ENCODE measurements at regions not wholly inside any gene's neighbourhood (a gene's known extent, or its start where the extent isn't known, plus 50 kb on each side); places are given as distances from the start of the nearest gene placed in this dataset.
A peak's percentile ranks its signal among the peaks of the same experiment; 100 is the strongest.

DNA sequence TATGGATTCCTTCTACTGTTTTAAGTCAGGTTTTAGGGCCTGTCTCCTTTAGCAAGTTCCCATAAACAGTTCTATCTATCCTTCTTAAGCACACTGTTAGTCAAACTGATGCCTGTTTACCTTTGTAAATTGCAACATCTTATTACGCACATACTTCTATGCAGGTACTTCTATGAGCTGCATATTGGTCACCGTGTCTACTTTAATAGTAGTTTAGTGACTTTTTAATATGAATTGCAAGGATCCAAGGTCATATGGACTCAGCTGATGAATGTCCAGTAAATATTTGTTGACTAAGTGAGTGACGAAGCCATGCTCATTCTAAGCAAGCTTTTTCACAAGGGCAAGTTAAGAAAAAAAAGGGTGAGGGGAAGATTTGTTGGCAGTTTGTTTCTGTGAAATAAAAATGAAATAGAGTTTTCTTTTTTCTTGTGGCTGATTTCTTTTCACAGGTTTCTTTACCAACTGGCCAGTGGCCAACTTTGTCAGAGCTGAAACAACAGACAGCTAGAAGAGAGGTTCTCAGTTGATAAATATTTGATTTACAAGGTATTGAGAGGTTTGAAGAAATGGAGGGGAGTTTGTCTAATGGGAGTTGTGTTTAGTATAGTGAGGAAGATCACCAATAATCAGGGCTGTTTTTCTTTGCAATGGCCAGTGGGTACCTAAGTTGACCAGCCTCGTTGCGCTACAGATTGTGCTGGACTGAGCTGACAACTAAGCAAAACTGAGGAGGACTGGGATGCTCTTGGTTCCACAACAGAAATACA is 141.1 kb downstream of the SLC15A5 start:
- DNase-seq, result peak; percentile 4

DNA sequence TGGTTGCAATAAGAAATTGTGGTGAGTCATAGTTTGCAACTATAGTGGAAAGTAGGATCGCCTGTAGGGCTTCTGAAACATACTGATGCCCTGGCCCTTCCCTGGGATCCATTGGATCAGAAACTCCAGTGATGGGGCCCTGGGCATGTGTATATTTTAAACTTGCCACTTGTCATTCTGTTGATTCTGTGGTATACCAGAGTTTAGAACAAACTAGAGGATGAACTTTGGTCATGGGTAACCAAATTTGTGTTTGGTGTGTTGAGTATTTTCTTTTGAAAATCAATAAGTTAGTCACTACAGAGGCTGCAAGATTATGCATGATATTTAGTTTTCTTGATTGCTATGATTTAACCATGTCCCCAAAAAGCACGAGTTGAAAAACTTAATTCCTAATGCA is 142.2 kb downstream of the SLC15A5 start:
- DNase-seq, result no peak

DNA sequence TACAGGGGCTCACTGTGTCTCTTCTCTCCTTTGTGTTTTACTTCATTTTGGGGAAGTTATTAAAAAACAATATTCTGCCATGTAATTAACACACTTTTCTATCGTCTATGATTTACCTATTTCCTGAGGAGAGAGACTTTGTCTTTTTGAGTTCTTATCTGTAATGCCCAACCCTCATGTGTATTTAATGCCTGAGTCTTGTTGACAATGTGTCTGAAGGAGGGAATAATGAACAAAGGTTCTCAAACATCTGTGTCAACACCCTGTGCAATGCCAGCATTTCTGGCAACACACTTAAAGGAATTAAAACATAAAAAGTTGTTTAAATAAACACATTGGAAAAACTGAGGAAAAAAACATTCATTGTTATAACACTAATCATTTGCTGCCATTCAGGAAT is 147.1 kb downstream of the SLC15A5 start:
- DNase-seq, result peak; percentile 85

GRCh38 chr12:16121953-16122352 is 155.5 kb downstream of the SLC15A5 start:
- no peak for DNase-seq

DNA sequence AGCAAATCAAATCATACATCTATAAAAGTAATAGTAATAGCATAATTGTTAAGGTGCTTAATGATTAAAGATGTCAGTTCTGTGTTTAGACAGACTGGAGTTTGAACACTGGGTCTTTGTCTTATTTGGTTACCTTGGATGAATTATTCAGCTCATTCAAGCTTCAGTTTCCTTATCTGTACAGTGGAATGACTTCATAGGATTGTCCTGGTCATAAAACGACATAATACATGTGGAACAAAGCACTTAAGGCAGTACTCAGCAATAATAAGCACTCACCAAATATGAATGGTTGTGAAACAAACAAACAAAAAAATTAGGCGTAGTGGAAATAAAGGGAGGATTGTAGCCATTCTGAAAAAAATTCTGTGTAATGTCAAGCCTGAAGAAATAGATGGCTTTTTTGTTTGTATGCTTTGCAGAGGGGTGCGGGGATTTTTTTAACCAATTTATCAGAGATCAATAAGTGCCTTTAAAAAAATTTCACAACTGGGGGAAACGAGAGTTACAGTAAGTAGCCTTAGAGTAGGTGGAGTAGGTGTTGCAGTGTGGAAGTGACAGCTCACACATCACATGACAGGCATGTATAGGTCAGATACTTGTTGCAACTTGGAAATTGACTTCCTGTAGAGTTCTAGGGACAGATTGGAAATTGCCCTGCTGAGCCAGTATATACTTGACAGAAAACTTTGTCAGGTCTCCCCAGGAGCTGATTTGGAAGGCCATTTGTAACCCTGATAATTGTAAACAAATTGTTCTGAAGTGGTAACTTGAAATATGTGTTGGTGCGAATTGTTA is 157.7 kb downstream of the SLC15A5 start:
- DNase-seq, result peak; percentile 44

DNA sequence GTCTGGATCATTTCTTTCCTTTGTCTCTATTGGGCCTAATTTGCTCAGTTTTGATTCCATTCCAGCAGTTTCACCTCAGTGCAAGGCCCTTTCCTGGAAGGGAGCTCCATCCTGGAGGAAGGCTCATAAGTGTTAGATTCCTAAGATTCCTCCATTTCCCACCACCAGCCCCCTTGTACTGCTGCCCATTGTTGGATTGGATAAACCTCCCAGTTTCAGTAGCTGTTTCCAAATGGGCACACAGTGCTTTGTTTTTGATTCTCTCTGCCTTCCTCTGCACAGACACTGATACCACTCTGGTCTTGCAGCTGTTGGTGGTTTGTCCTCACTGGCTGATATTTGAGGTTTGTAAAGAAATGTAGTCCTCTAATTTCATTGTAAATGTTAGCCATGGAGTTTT is 158.9 kb downstream of the SLC15A5 start:
- no peak for DNase-seq

- peak; percentile 51 for DNase-seq
Observed at GRCh38 chr12:16112612-16113560, 164.6 kb downstream of the SLC15A5 start.

- DNase-seq, result no peak
Observed at GRCh38 chr12:16112130-16112529, 165.4 kb downstream of the SLC15A5 start.

DNA sequence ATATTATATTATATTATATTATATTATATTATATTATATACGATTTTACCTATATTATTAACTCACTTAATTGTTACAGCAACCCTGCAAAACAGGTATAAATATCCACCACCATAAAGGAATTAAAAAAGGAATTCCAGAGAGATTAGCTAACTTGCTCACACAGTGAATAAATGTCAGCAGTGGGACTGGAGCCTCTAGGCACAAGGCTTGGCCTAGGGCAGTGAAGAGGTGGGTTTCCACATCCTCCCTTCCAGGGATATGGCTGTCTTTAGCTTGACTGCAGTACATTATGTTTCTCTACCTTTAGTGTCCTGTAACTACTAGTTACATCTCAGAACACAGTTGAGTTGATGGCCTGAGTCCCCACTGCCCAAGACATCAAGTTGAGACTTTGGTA is 166.9 kb downstream of the SLC15A5 start:
- no peak for DNase-seq

- DNase-seq, result no peak
Observed at GRCh38 chr12:16103851-16104250, 173.6 kb downstream of the SLC15A5 start.

GRCh38 chr12:16100206-16100605 is 177.3 kb downstream of the SLC15A5 start:
- no peak for DNase-seq

- no peak for DNase-seq
Observed at GRCh38 chr12:16096273-16096849, 181.1 kb downstream of the SLC15A5 start.

DNA sequence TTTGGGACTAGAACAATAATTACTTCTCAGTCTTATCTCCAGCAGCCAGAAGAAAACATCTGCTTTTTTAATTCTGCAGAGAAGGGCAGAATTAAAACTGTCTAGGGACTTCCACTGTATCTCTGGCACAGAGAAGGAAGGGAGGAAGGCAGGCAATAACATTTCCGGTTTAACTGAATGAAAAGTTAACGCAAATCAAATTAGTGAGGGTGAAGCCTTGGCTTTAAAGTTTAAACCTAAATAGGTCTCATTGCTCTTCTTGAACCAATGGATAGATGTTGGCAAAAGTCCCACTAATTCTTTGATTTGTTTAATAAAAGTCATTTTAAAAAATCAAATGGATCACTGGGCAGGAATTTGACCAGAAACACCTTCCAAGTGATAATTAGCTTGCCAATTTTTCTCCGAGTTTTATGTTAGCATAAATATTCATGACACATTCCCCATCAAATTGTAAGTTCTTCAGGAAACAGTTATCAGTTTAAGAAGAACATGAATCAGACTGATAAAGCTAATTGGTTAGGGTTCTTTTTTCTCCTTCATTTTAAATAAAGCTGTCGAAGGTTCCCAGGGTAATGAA is 181.9 kb downstream of the SLC15A5 start:
- DNase-seq, result no peak

DNA sequence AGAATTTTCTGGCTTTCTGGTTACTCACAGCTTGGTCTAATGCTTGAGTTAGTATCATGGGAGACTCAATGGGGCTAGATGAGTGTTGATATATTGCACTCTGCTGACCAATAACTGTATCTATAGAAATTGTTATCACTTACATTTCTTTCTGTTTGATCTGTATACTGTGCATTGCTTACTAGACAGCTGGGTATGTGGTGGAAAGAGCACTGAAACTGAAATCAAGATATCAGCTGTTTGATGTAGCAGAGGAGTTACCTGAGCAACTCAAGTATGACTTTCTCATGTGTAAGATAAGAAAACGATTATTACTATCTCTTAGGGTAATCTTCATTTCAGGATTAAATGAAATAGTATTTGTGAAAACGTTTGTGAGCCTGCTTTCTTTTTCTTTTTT is 183.0 kb downstream of the SLC15A5 start:
- no peak for DNase-seq

GRCh38 chr12:16093825-16094224 is 182.7 kb downstream of the DERA start:
- no peak for DNase-seq

GRCh38 chr12:16090974-16091373 is 179.8 kb downstream of the DERA start:
- no peak for DNase-seq

DNA sequence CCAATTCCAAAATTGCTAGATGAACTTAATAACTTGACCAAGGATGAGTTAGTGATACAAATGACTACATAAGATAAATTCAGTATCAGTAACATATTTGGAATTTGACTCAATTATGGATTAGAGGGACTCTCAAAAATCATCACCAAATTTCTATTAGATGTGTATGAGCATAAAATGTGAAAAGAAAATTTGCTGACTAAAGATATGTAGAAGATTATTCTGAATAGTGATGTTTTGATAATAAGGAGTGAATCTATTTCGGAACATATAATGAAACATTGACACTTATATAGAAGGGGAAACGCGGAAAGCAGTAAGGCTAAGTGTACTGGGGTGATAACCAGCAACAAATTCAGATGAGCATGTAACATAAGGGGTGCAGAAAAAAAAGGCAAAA is 177.3 kb downstream of the DERA start:
- DNase-seq, result no peak

Data from NCI-H146 (cell line).